GM21381 (cell line): ENCODE measurements at regions not wholly inside any gene's neighbourhood (a gene's known extent, or its start where the extent isn't known, plus 50 kb on each side); places are given as distances from the start of the nearest gene placed in this dataset.
"Not testable (repeated sequence)": the region's sequence is repeated elsewhere in the genome, so short reads cannot be mapped to it uniquely, and the experiment has no call there.

Source experiments
- ATAC-seq: cut with Tn5 transposase; IDR thresholded peaks from one replicate; pipeline ENCODE4 v1.9.1; 2021; ENCODE audit warnings: mild to moderate bottlenecking, moderate library complexity; ENCODE audit not compliant: unreplicated experiment

- ATAC-seq: no peak
These were observed 1962.3 kb upstream of the CDH6 start for GRCh38 chr5:29231154-29231553.

GRCh38 chr5:29230591-29230990, 1962.9 kb upstream of the CDH6 start:
- no peak for ATAC-seq

- no peak for ATAC-seq
These were observed 1964.0 kb upstream of the CDH6 start for GRCh38 chr5:29229461-29229860.

GRCh38 chr5:29218138-29218537, 1975.3 kb upstream of the CDH6 start:
- no peak for ATAC-seq

- no peak for ATAC-seq
These were observed 1978.6 kb upstream of the CDH6 start for GRCh38 chr5:29214839-29215238.

GRCh38 chr5:29213475-29213874, 1980.0 kb upstream of the CDH6 start:
- no peak for ATAC-seq

- no peak for ATAC-seq
These were observed 1985.5 kb upstream of the CDH6 start for GRCh38 chr5:29208024-29208423.

- no peak for ATAC-seq
These were observed 1990.4 kb upstream of the CDH6 start for GRCh38 chr5:29203049-29203448.

GRCh38 chr5:29197631-29198454, 1995.6 kb upstream of the CDH6 start:
- ATAC-seq: no peak

GRCh38 chr5:29193972-29194371, 1999.5 kb upstream of the CDH6 start:
- ATAC-seq: no peak

GRCh38 chr5:29191269-29192048, 2002.0 kb upstream of the CDH6 start:
- ATAC-seq: not testable (repeated sequence)

- ATAC-seq: not testable (repeated sequence)
These were observed 2003.1 kb upstream of the CDH6 start for GRCh38 chr5:29190398-29190797.

GRCh38 chr5:29186380-29186779, 2007.1 kb upstream of the CDH6 start:
- ATAC-seq: not testable (repeated sequence)

- ATAC-seq: no peak
These were observed 2007.9 kb upstream of the CDH6 start for GRCh38 chr5:29185558-29185957.

- ATAC-seq: no peak
These were observed 2017.7 kb upstream of the CDH6 start for GRCh38 chr5:29175774-29176173.

GRCh38 chr5:29170599-29170998, 2022.9 kb upstream of the CDH6 start:
- ATAC-seq: no peak

GRCh38 chr5:29169886-29170285, 2023.6 kb upstream of the CDH6 start:
- no peak for ATAC-seq

GRCh38 chr5:29162297-29162696, 2031.2 kb upstream of the CDH6 start:
- no peak for ATAC-seq

- ATAC-seq: no peak
These were observed 2031.8 kb upstream of the CDH6 start for GRCh38 chr5:29161399-29162291.

- no peak for ATAC-seq
These were observed 2035.5 kb upstream of the CDH6 start for GRCh38 chr5:29157975-29158374.

GRCh38 chr5:29150840-29151239, 2042.6 kb upstream of the CDH6 start:
- no peak for ATAC-seq
